Kidney epithelial cell (primary cell): ENCODE measurements at regions not wholly inside any gene's neighbourhood (a gene's known extent, or its start where the extent isn't known, plus 50 kb on each side); places are given as distances from the start of the nearest gene placed in this dataset.
"Not testable (repeated sequence)": the region's sequence is repeated elsewhere in the genome, so short reads cannot be mapped to it uniquely, and the experiment has no call there.

ENCODE experiments used
- DNase-seq: peaks from one replicate; pipeline ENCODE4 v3.0.0-alpha.2; 2010; ENCODE audit warnings: low read depth
- H3K27me3 ChIP-seq: 2 replicates; pipeline ENCODE4 v1.6.0; 2011; ENCODE audit warnings: low read length; ENCODE audit not compliant: control insufficient read depth, insufficient read depth
- H3K36me3 ChIP-seq: 2 replicates; pipeline ENCODE4 v1.5.1; 2011; ENCODE audit warnings: low read length; ENCODE audit not compliant: control insufficient read depth, insufficient read depth
- H3K4me3 ChIP-seq: 2 replicates; pipeline ENCODE4 v1.5.1; 2011; ENCODE audit warnings: low read depth, mild to moderate bottlenecking, control low read depth, low read length
- CTCF ChIP-seq: IDR thresholded peaks from 2 replicates; pipeline ENCODE4 v1.5.1; 2011; ENCODE audit warnings: mild to moderate bottlenecking, moderate library complexity, low read length, control low read depth, inconsistent platforms; ENCODE audit not compliant: insufficient read depth, poor library complexity, severe bottlenecking

- no peak for TF ChIP-seq CTCF
- Histone ChIP-seq H3K4me3 (no peak overlapping the region), H3K27me3 (no peaks in the 10 kb centered on the region), H3K36me3 (no peaks in the 10 kb centered on the region)
- DNase-seq: no peak
Observed at GRCh38 chr9:100819980-100820379, 208.5 kb upstream of the PLPPR1 start.

GRCh38 chr9:100833035-100833434 is 195.5 kb upstream of the PLPPR1 start:
- not testable (repeated sequence) for H3K36me3 ChIP-seq, H3K27me3 ChIP-seq, H3K4me3 ChIP-seq, DNase-seq

DNA sequence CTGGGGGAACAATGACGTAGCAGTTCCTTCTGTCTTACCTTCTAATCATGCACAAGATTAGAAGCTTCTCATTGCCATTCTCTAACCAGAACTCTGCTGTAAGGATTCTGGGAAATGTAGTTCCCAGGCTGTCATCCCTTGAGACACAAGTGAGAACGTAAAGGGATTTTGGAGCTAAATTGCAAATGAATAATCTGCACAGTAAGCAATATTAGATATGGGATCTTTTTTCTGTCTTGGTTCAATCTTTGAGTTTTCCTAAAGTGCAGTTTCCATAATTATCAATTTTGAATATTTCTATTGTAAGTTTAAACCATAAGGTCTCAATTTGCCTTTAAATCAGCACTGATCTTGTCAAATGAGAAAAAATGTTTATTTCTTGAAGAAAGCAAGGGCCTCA is 189.7 kb upstream of the PLPPR1 start:
- no peaks in the 10 kb centered on the region for H3K36me3 ChIP-seq
- no peak overlapping the region for H3K4me3 ChIP-seq
- no peak for TF ChIP-seq CTCF
- DNase-seq: no peak
- H3K27me3 ChIP-seq: no peaks in the 10 kb centered on the region

DNA sequence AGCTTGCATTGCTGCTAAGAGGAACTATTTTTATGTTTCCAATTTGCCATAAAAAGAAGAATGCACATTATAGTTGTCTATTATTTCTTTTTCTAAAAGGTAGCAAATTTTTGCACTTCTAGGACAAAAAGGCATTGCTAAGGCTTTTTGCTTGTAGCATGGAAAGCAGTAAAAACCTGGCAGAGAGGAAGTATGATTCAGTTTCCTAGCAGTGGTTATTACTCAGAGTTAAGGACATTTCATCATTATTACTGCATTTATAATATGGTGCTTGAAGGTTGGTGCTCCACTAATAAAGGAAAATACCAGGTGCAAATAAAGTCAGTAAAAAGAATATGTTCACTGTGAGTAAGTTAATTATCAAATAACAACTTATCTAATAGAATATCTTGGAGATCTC is 179.8 kb upstream of the PLPPR1 start:
- no peaks in the 10 kb centered on the region for H3K27me3 ChIP-seq
- H3K4me3 ChIP-seq: no peak overlapping the region
- no peaks in the 10 kb centered on the region for H3K36me3 ChIP-seq
- no peak for DNase-seq
- TF ChIP-seq CTCF: no peak

- no peaks in the 10 kb centered on the region for H3K27me3 ChIP-seq
- no peak for TF ChIP-seq CTCF
- no peak overlapping the region for H3K4me3 ChIP-seq
- no peak for DNase-seq
- no peaks in the 10 kb centered on the region for H3K36me3 ChIP-seq
Observed at GRCh38 chr9:100852088-100852487, 176.4 kb upstream of the PLPPR1 start.

- no peak for TF ChIP-seq CTCF
- Histone ChIP-seq H3K4me3 (no peak overlapping the region), H3K36me3 (no peaks in the 10 kb centered on the region), H3K27me3 (no peaks in the 10 kb centered on the region)
- DNase-seq: no peak
Observed at GRCh38 chr9:100856238-100856637, 172.3 kb upstream of the PLPPR1 start.
